ENCODE measurements at regions not wholly inside any gene's neighbourhood (a gene's known extent, or its start where the extent isn't known, plus 50 kb on each side); places are given as distances from the start of the nearest gene placed in this dataset.

- FAIRE-seq (no peak), ATAC-seq (no peak), DNase-seq (ENCODE audit: low read depth, low spot score) (no peak)
- CTCF ChIA-PET, result interaction anchor here (0.6 kb wide), 1 partner anchor 221 kb away, joined by 4 read pairs; no protein-coding TSS in a partner anchor
- H2AFZ ChIP-seq (ENCODE audit: control insufficient read depth, low read depth, low read length), result no peak overlapping the region
- no peak overlapping the region for H3K9ac ChIP-seq (ENCODE audit: control insufficient read depth, insufficient read depth, low read length)
- H3K27ac ChIP-seq (ENCODE audit: control insufficient read depth, insufficient read depth), result no peak overlapping the region
- no peaks in the 10 kb centered on the region for H3K9me3 ChIP-seq (replicated peaks; ENCODE audit: control insufficient read depth, insufficient read depth, low read length)
- H3K4me1 ChIP-seq (ENCODE audit: control insufficient read depth, insufficient read depth, low read length), result no peaks in the 10 kb centered on the region
- 2% methylated on average over 4 of the region's 4 CpGs for WGBS (ENCODE audit: insufficient coverage, insufficient replicate concordance, low lambda C conversion rate, missing lambda C conversion rate)
- SMC1A ChIA-PET (ENCODE audit: uncharacterized antibody, unreplicated experiment), result interaction anchor here (1.3 kb wide), 1 partner anchor 8 kb away, joined by 3 read pairs; no protein-coding TSS in a partner anchor
- H3K79me2 ChIP-seq (ENCODE audit: control insufficient read depth, insufficient read depth, low read length), result no peaks in the 10 kb centered on the region
- intact Hi-C loops (cut with micrococcal nuclease; ENCODE audit: unreplicated experiment) (no loop called here), in situ Hi-C loops (cut with MboI) (no loop called here)
- TF ChIP-seq HCFC1 (IDR thresholded peaks at IDR 0.05; ENCODE audit: low read length) (no peak), RAD51 (IDR thresholded peaks at IDR 0.05) (no peak), HDAC2 (IDR thresholded peaks at IDR 0.05) (no peak), ZNF217 (IDR thresholded peaks at IDR 0.05) (no peak), MYC (IDR thresholded peaks at IDR 0.05; ENCODE audit: insufficient read depth, insufficient read length, insufficient replicate concordance, low read length, severe bottlenecking) (no peak), KLF5 (IDR thresholded peaks at IDR 0.05; ENCODE audit: partially characterized antibody) (no peak), MXI1 (IDR thresholded peaks at IDR 0.05; ENCODE audit: low read depth, low read length) (no peak), STAT1 (conservative IDR thresholded peaks at IDR 0.05) (no peak), RELA (IDR thresholded peaks at IDR 0.05; ENCODE audit: borderline replicate concordance, partially characterized antibody) (no peak)
- TF ChIP-seq, protein P1, sequence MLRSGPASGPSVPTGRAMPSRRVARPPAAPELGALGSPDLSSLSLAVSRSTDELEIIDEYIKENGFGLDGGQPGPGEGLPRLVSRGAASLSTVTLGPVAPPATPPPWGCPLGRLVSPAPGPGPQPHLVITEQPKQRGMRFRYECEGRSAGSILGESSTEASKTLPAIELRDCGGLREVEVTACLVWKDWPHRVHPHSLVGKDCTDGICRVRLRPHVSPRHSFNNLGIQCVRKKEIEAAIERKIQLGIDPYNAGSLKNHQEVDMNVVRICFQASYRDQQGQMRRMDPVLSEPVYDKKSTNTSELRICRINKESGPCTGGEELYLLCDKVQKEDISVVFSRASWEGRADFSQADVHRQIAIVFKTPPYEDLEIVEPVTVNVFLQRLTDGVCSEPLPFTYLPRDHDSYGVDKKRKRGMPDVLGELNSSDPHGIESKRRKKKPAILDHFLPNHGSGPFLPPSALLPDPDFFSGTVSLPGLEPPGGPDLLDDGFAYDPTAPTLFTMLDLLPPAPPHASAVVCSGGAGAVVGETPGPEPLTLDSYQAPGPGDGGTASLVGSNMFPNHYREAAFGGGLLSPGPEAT (IDR thresholded peaks at IDR 0.05; ENCODE audit: low read depth), result no peak
- TF ChIP-seq, protein P2, sequence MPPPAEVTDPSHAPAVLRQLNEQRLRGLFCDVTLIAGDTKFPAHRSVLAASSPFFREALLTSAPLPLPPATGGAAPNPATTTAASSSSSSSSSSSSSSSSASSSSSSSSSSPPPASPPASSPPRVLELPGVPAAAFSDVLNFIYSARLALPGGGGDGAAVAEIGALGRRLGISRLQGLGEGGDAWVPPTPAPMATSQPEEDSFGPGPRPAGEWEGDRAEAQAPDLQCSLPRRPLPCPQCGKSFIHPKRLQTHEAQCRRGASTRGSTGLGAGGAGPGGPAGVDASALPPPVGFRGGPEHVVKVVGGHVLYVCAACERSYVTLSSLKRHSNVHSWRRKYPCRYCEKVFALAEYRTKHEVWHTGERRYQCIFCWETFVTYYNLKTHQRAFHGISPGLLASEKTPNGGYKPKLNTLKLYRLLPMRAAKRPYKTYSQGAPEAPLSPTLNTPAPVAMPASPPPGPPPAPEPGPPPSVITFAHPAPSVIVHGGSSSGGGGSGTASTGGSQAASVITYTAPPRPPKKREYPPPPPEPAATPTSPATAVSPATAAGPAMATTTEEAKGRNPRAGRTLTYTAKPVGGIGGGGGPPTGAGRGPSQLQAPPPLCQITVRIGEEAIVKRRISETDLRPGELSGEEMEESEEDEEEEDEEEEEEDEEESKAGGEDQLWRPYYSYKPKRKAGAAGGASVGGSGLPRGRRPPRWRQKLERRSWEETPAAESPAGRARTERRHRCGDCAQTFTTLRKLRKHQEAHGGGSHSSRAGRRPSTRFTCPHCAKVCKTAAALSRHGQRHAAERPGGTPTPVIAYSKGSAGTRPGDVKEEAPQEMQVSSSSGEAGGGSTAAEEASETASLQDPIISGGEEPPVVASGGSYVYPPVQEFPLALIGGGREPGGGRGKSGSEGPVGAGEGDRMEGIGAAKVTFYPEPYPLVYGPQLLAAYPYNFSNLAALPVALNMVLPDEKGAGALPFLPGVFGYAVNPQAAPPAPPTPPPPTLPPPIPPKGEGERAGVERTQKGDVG (CRISPR knock-in tag; IDR thresholded peaks at IDR 0.05), result no peak
- H3K27me3 ChIP-seq (replicated peaks in 1 of 2; ENCODE audit: control insufficient read depth in 2 of 2, insufficient read depth in 2 of 2, low read length in 1 of 2), result no peaks in the 10 kb centered on the region
- no peaks in the 10 kb centered on the region for H3K36me3 ChIP-seq (ENCODE audit: control insufficient read depth in 2 of 2, insufficient read depth in 2 of 2, low read length in 1 of 2)
- no peak overlapping the region for H3K4me3 ChIP-seq
- no TSS peak for BruUV-seq (replicated peaks)
- POLR2A ChIA-PET, result no interaction called here
- no peaks in the 10 kb centered on the region for H4K20me1 ChIP-seq (ENCODE audit: control insufficient read depth, insufficient read depth)
- no peak overlapping the region for H3K4me2 ChIP-seq (ENCODE audit: control insufficient read depth, insufficient read depth)
- RAD21 ChIA-PET (ENCODE audit: unreplicated experiment), result no interaction called here
Measured at GRCh38 chr5:167250996-167251395, 1040.4 kb upstream of the WWC1 start.

All from GM12878 (cell line).